ENCODE measurements at regions not wholly inside any gene's neighbourhood (a gene's known extent, or its start where the extent isn't known, plus 50 kb on each side); places are given as distances from the start of the nearest gene placed in this dataset.

GRCh38 chrX:545452-545885 lies 85.1 kb upstream of the SHOX start:
- Histone ChIP-seq H3K36me3 (ENCODE audit: insufficient read depth, low read length) (no peaks in the 10 kb centered on the region), H3K4me2 (ENCODE audit: insufficient read depth, low read length) (no peak overlapping the region), H3K4me1 (ENCODE audit: insufficient read depth, low read length) (no peaks in the 10 kb centered on the region), H4K20me1 (ENCODE audit: insufficient read depth, low read length) (no peaks in the 10 kb centered on the region), H3K79me2 (ENCODE audit: insufficient read depth, low read length) (no peaks in the 10 kb centered on the region), H3K27me3 (ENCODE audit: insufficient read depth, low read length) (no peaks in the 10 kb centered on the region), H3K9me3 (ENCODE audit: low read depth, low read length) (peaks cover 4% of the 10 kb centered on the region), H3K4me3 (ENCODE audit: insufficient read depth, low read length) (no peak overlapping the region), H2AFZ (ENCODE audit: low read length) (no peak overlapping the region), H3K27ac (ENCODE audit: low read depth, low read length) (no peak overlapping the region)
- peak; percentile 74 for DNase-seq (ENCODE audit: insufficient read length, low spot score, missing footprints)
- no peak for TF ChIP-seq CTCF (IDR thresholded peaks at IDR 0.05; ENCODE audit: extremely low read depth, low read depth, low read length)

DNA sequence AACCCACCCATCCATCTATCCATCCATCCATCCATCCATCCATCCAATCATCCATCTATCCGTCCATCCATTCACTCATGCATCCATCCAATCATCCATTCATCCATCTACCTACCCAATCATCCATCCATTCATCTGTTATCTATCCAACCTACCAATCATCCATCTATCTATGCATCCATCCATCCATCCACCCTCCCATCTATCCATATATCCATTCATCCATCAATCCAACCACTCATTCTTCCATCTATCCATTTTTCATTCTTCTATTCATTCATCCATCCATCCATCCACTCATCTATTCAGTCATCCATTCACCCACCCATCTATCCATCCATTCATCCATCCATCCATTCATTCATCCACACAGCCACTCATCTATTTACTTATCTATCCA lies 80.1 kb upstream of the SHOX start:
- no peak for TF ChIP-seq CTCF (IDR thresholded peaks at IDR 0.05; ENCODE audit: extremely low read depth, low read depth, low read length)
- Histone ChIP-seq H2AFZ (ENCODE audit: low read length) (no peak overlapping the region), H3K4me1 (ENCODE audit: insufficient read depth, low read length) (no peaks in the 10 kb centered on the region), H3K9me3 (ENCODE audit: low read depth, low read length) (peaks cover 4% of the 10 kb centered on the region), H3K27ac (ENCODE audit: low read depth, low read length) (no peak overlapping the region), H3K79me2 (ENCODE audit: insufficient read depth, low read length) (no peaks in the 10 kb centered on the region), H3K4me3 (ENCODE audit: insufficient read depth, low read length) (no peak overlapping the region), H4K20me1 (ENCODE audit: insufficient read depth, low read length) (no peaks in the 10 kb centered on the region), H3K4me2 (ENCODE audit: insufficient read depth, low read length) (no peak overlapping the region), H3K36me3 (ENCODE audit: insufficient read depth, low read length) (no peaks in the 10 kb centered on the region), H3K27me3 (ENCODE audit: insufficient read depth, low read length) (no peaks in the 10 kb centered on the region)
- no peak for DNase-seq (ENCODE audit: insufficient read length, low spot score, missing footprints)

DNA sequence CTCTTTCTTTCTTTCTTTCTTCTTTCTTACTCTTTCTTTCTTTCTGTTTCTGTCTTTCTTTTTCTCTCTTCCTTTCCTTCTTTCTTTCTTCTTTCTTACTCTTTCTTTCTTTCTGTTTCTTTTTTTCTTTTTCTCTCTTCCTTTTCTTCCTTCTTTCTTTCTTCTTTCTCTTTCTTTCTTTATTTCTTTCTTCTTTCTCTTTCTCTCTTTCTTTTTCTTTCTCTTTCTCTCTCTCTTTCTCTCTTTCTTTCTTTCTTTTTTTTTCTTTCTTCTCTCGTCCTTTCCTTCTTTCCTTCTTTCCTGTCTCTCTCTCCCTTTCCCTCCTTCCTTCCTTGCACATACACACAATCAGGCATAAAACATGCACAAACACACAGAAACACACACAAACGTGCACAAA lies 79.3 kb upstream of the SHOX start:
- Histone ChIP-seq H2AFZ (ENCODE audit: low read length) (no peak overlapping the region), H3K27me3 (ENCODE audit: insufficient read depth, low read length) (no peaks in the 10 kb centered on the region), H4K20me1 (ENCODE audit: insufficient read depth, low read length) (no peaks in the 10 kb centered on the region), H3K9me3 (ENCODE audit: low read depth, low read length) (peaks cover 4% of the 10 kb centered on the region), H3K4me3 (ENCODE audit: insufficient read depth, low read length) (no peak overlapping the region), H3K27ac (ENCODE audit: low read depth, low read length) (no peak overlapping the region), H3K4me2 (ENCODE audit: insufficient read depth, low read length) (no peak overlapping the region), H3K79me2 (ENCODE audit: insufficient read depth, low read length) (no peaks in the 10 kb centered on the region), H3K36me3 (ENCODE audit: insufficient read depth, low read length) (no peaks in the 10 kb centered on the region), H3K4me1 (ENCODE audit: insufficient read depth, low read length) (no peaks in the 10 kb centered on the region)
- DNase-seq (ENCODE audit: insufficient read length, low spot score, missing footprints), result no peak
- no peak for TF ChIP-seq CTCF (IDR thresholded peaks at IDR 0.05; ENCODE audit: extremely low read depth, low read depth, low read length)

DNA sequence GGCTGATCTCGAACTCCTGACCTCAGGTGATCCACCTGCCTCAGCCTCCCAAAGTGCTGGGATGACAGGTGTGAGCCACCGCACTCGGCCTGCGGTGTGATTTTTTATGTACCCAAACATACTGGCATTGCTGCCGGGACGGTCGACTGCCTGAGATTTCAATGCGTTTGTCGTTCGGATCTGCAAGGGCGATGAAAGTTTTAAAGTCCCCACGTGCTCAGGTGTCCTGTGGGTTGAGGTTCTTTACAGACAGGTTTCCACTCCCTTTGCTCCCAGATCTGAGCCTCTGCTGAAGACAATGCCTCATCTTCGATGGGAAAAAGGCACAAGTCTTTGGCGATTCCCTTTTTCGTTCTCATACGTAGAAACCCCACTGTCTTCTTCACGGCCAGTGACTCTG lies 78.1 kb upstream of the SHOX start:
- no peaks in the 10 kb centered on the region for H4K20me1 ChIP-seq (ENCODE audit: insufficient read depth, low read length)
- TF ChIP-seq CTCF (IDR thresholded peaks at IDR 0.05; ENCODE audit: extremely low read depth, low read depth, low read length), result no peak
- H3K4me3 ChIP-seq (ENCODE audit: insufficient read depth, low read length), result no peak overlapping the region
- no peak overlapping the region for H2AFZ ChIP-seq (ENCODE audit: low read length)
- H3K79me2 ChIP-seq (ENCODE audit: insufficient read depth, low read length), result no peaks in the 10 kb centered on the region
- no peak for DNase-seq (ENCODE audit: insufficient read length, low spot score, missing footprints)
- no peaks in the 10 kb centered on the region for H3K27me3 ChIP-seq (ENCODE audit: insufficient read depth, low read length)
- no peak overlapping the region for H3K27ac ChIP-seq (ENCODE audit: low read depth, low read length)
- H3K4me1 ChIP-seq (ENCODE audit: insufficient read depth, low read length), result no peaks in the 10 kb centered on the region
- H3K36me3 ChIP-seq (ENCODE audit: insufficient read depth, low read length), result no peaks in the 10 kb centered on the region
- no peak overlapping the region for H3K4me2 ChIP-seq (ENCODE audit: insufficient read depth, low read length)
- H3K9me3 ChIP-seq (ENCODE audit: low read depth, low read length), result peaks cover 4% of the 10 kb centered on the region
